HEK293T (cell line): ENCODE measurements at regions not wholly inside any gene's neighbourhood (a gene's known extent, or its start where the extent isn't known, plus 50 kb on each side); places are given as distances from the start of the nearest gene placed in this dataset.

Source experiments
- CTCF ChIA-PET: fragments of 350-600 bp; formaldehyde crosslinking; extraction: SDS; loops from one replicate; lab custom pipeline; 2021; ENCODE audit warnings: antibody characterized with exemption, inconsistent platforms; lab: Yijun Ruan, JAX
- POLR2A ChIA-PET: fragments of 350-600 bp; formaldehyde crosslinking; extraction: SDS; loops from one replicate; lab custom pipeline; 2020; ENCODE audit warnings: antibody characterized with exemption, inconsistent platforms; lab: Yijun Ruan, JAX
- DNase-seq: peaks from one replicate; pipeline ENCODE4 v3.0.0; 2012; ENCODE audit warnings: mixed read lengths; ENCODE audit errors: extremely low spot score
- ARNT ChIP-seq: fragments of 450-650 bp; IDR thresholded peaks from 2 replicates; pipeline ENCODE4 v1.6.1; 2017; ENCODE audit warnings: mild to moderate bottlenecking
- BHLHE40 ChIP-seq: fragments of 450-650 bp; IDR thresholded peaks from 2 replicates; pipeline ENCODE4 v1.6.1; 2016; ENCODE audit warnings: mild to moderate bottlenecking, moderate library complexity, borderline replicate concordance
- CTBP1 ChIP-seq: fragments of 450-650 bp; IDR thresholded peaks from 2 replicates; pipeline ENCODE4 v1.6.1; 2016; ENCODE audit warnings: borderline replicate concordance
- ELF4 ChIP-seq: fragments of 450-650 bp; IDR thresholded peaks from 2 replicates; pipeline ENCODE4 v1.6.1; 2017; ENCODE audit warnings: antibody characterized with exemption
- FOXA1 ChIP-seq: fragments of 450-650 bp; IDR thresholded peaks from 2 replicates; pipeline ENCODE4 v1.6.1; 2016; ENCODE audit warnings: mild to moderate bottlenecking
- FOXK2 ChIP-seq: fragments of 450-650 bp; IDR thresholded peaks from 2 replicates; pipeline ENCODE4 v1.6.1; 2016; ENCODE audit warnings: mild to moderate bottlenecking
- FOXM1 ChIP-seq: fragments of 450-650 bp; IDR thresholded peaks from 2 replicates; pipeline ENCODE4 v1.6.1; 2017; ENCODE audit warnings: mild to moderate bottlenecking, borderline replicate concordance
- HDGF ChIP-seq: fragments of 450-650 bp; IDR thresholded peaks from 2 replicates; pipeline ENCODE4 v1.6.1; 2017; ENCODE audit warnings: antibody characterized with exemption, borderline replicate concordance
- L3MBTL2 ChIP-seq: fragments of 450-650 bp; conservative IDR thresholded peaks from 2 replicates; pipeline ENCODE4 v1.6.1; 2016; ENCODE audit warnings: mild to moderate bottlenecking
- LEF1 ChIP-seq: fragments of 450-650 bp; IDR thresholded peaks from 2 replicates; pipeline ENCODE4 v1.6.1; 2017; ENCODE audit warnings: mild to moderate bottlenecking, borderline replicate concordance
- NFRKB ChIP-seq: fragments of 450-650 bp; IDR thresholded peaks from 2 replicates; pipeline ENCODE4 v1.6.1; 2016; ENCODE audit warnings: mild to moderate bottlenecking, moderate library complexity
- SP1 ChIP-seq: fragments of 450-650 bp; IDR thresholded peaks from 2 replicates; pipeline ENCODE4 v1.6.1; 2017
- SUZ12 ChIP-seq: fragments of 450-650 bp; IDR thresholded peaks from 2 replicates; pipeline ENCODE4 v1.6.1; 2016; ENCODE audit warnings: mild to moderate bottlenecking
- TARDBP ChIP-seq: fragments of 450-650 bp; IDR thresholded peaks from 2 replicates; pipeline ENCODE4 v1.6.1; 2016
- ZNF384 ChIP-seq: fragments of 450-650 bp; IDR thresholded peaks from 2 replicates; pipeline ENCODE4 v1.6.1; 2016
- TF ChIP-seq, protein P1 (sequence below): fragments of 450-650 bp; IDR thresholded peaks from 2 replicates; pipeline ENCODE4 v1.6.1; 2016

DNA sequence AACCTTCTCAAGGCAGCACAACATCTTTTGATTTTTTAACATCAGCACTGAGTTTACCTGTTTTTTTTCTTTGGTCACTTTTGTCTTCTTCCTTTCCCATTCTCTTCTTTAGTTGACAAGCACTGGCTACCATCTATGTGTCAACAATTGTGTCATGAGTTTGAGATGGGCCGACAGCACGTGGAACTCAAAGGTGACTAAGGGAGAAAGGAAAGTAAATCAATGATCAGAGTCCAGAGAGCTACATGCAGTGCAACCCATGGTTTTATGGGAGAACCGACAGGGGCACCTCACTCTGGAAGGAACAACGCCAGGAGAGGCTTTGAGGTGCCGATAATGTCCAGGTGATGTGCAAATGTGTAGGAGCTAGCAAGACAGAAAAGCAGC lies 755.5 kb downstream of the RNF144A start:
- POLR2A ChIA-PET = no interaction called here
- TF ChIP-seq FOXK2 = no peak
- no peak for TF ChIP-seq L3MBTL2
- TF ChIP-seq ELF4 = no peak
- TF ChIP-seq CTBP1 = no peak
- no peak for TF ChIP-seq LEF1
- TF ChIP-seq FOXM1 = no peak
- TF ChIP-seq, protein P1, sequence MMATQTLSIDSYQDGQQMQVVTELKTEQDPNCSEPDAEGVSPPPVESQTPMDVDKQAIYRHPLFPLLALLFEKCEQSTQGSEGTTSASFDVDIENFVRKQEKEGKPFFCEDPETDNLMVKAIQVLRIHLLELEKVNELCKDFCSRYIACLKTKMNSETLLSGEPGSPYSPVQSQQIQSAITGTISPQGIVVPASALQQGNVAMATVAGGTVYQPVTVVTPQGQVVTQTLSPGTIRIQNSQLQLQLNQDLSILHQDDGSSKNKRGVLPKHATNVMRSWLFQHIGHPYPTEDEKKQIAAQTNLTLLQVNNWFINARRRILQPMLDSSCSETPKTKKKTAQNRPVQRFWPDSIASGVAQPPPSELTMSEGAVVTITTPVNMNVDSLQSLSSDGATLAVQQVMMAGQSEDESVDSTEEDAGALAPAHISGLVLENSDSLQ = no peak
- TF ChIP-seq ZNF384 = no peak
- no peak for TF ChIP-seq NFRKB
- TF ChIP-seq SUZ12 = no peak
- no peak for TF ChIP-seq FOXA1
- no peak for TF ChIP-seq TARDBP
- no peak for TF ChIP-seq ARNT
- CTCF ChIA-PET = no interaction called here
- no peak for DNase-seq

- TF ChIP-seq FOXM1 = no peak
- DNase-seq = no peak
- POLR2A ChIA-PET = no interaction called here
- CTCF ChIA-PET = no interaction called here
These were observed 755.9 kb downstream of the RNF144A start for GRCh38 chr2:7673101-7673500.

GRCh38 chr2:7673853-7674252 lies 756.6 kb downstream of the RNF144A start:
- no peak for DNase-seq
- CTCF ChIA-PET = no interaction called here
- TF ChIP-seq ZNF384 = no peak
- no peak for TF ChIP-seq FOXM1
- TF ChIP-seq SP1 = no peak
- TF ChIP-seq LEF1 = no peak
- TF ChIP-seq CTBP1 = no peak
- no peak for TF ChIP-seq ARNT
- no peak for TF ChIP-seq NFRKB
- POLR2A ChIA-PET = no interaction called here

DNA sequence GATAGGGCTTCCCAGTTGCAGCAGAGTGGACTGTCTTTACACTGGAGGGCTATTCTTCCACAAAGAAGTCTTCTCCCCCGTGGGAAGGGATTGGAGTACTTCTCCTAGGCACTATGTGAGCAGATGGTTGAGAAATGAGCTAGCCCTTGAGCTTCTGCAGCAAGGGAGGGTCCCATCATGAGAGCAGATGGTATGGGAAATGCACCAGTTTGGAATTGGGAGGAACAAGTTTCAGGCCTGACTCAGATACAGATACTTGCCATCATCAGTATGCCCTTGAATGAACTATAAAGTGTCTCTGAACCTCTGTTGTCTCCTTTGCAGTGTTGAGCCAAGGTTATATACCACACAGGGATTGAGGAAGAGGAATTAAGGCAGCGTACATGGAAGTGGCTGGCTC lies 757.4 kb downstream of the RNF144A start:
- POLR2A ChIA-PET = no interaction called here
- DNase-seq = no peak
- CTCF ChIA-PET = no interaction called here
- no peak for TF ChIP-seq SP1
- no peak for TF ChIP-seq ZNF384
- no peak for TF ChIP-seq BHLHE40
- TF ChIP-seq HDGF = no peak
- no peak for TF ChIP-seq LEF1
- TF ChIP-seq CTBP1 = no peak
- no peak for TF ChIP-seq FOXM1
- TF ChIP-seq ELF4 = no peak
- no peak for TF ChIP-seq FOXK2
- no peak for TF ChIP-seq L3MBTL2
- TF ChIP-seq SUZ12 = no peak
- TF ChIP-seq TARDBP = no peak
- TF ChIP-seq, protein P1 = no peak
- TF ChIP-seq NFRKB = no peak
- no peak for TF ChIP-seq ARNT
- no peak for TF ChIP-seq FOXA1

DNA sequence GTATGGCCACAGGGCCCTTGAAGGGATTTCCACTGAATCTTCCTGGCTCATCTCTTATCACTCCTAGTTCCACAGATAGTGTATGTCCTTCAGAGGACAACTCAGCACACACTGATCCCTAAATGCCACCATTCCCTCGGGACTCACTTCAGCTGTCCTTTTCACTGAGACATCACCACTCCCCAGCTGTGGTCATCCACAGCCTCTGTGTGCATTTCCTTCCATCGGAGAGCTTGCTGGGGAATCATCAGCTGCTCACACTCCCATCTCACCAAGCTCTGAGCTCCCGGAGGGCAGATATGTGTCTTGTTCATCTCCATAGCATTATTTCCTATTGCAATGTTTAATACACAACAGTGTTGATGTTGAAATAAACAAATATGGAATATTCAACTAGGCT lies 759.5 kb downstream of the RNF144A start:
- TF ChIP-seq LEF1 = no peak
- TF ChIP-seq SP1 = no peak
- TF ChIP-seq TARDBP = no peak
- no peak for TF ChIP-seq CTBP1
- TF ChIP-seq SUZ12 = no peak
- TF ChIP-seq FOXK2 = no peak
- TF ChIP-seq, protein P1 = no peak
- TF ChIP-seq L3MBTL2 = no peak
- TF ChIP-seq FOXM1 = no peak
- TF ChIP-seq HDGF = no peak
- TF ChIP-seq NFRKB = no peak
- TF ChIP-seq BHLHE40 = no peak
- no peak for DNase-seq
- POLR2A ChIA-PET = no interaction called here
- CTCF ChIA-PET = interaction anchor here (0.7 kb wide), 1 partner anchor 36 kb away, joined by 3 read pairs; no protein-coding TSS in a partner anchor

- CTCF ChIA-PET = no interaction called here
- no peak for DNase-seq
- no peak for TF ChIP-seq FOXK2
- no peak for TF ChIP-seq FOXM1
- TF ChIP-seq FOXA1 = no peak
- no peak for TF ChIP-seq ELF4
- TF ChIP-seq LEF1 = no peak
- no peak for TF ChIP-seq BHLHE40
- TF ChIP-seq, protein P1 = no peak
- TF ChIP-seq L3MBTL2 = no peak
- POLR2A ChIA-PET = no interaction called here
These were observed 764.8 kb downstream of the RNF144A start for GRCh38 chr2:7681881-7682461.
